DND-41 (cell line): ENCODE measurements at regions not wholly inside any gene's neighbourhood (a gene's known extent, or its start where the extent isn't known, plus 50 kb on each side); places are given as distances from the start of the nearest gene placed in this dataset.

Source experiments
- CTCF ChIP-seq: IDR thresholded peaks from 2 replicates; pipeline ENCODE4 v1.5.1; 2012; ENCODE audit warnings: borderline replicate concordance, low read length, moderate library complexity, mild to moderate bottlenecking; ENCODE audit not compliant: poor library complexity, severe bottlenecking; ENCODE audit errors: extremely low read depth
- EZH2 ChIP-seq: IDR thresholded peaks from 3 replicates; pipeline ENCODE4 v1.6.1; 2012; ENCODE audit warnings: borderline replicate concordance, low read depth, mild to moderate bottlenecking, moderate library complexity, low read length, inconsistent platforms; ENCODE audit not compliant: severe bottlenecking

- no peak for TF ChIP-seq EZH2
- no peak for TF ChIP-seq CTCF
These were observed 515.3 kb downstream of the TENT5A start for GRCh38 chr6:81237226-81237625.
